ENCODE measurements at regions not wholly inside any gene's neighbourhood (a gene's known extent, or its start where the extent isn't known, plus 50 kb on each side); places are given as distances from the start of the nearest gene placed in this dataset.

GRCh38 chr9:1939466-1939865 is 75.7 kb upstream of the SMARCA2 start:
- no peak for DNase-seq

GRCh38 chr9:1939926-1940368 is 75.2 kb upstream of the SMARCA2 start:
- peak; percentile 6 to 35 for DNase-seq

- DNase-seq = no peak
These were observed 73.2 kb upstream of the SMARCA2 start for GRCh38 chr9:1941989-1942388.

- DNase-seq = no peak
These were observed 68.4 kb upstream of the SMARCA2 start for GRCh38 chr9:1946526-1947283.

- DNase-seq = no peak
These were observed 67.7 kb upstream of the SMARCA2 start for GRCh38 chr9:1947438-1947837.

GRCh38 chr9:1948541-1948940 is 66.6 kb upstream of the SMARCA2 start:
- no peak for DNase-seq

- no peak for DNase-seq
These were observed 63.7 kb upstream of the SMARCA2 start for GRCh38 chr9:1951446-1951845.

GRCh38 chr9:1952001-1952400 is 63.1 kb upstream of the SMARCA2 start:
- DNase-seq = no peak

- no peak for DNase-seq
These were observed 60.9 kb upstream of the SMARCA2 start for GRCh38 chr9:1954238-1954637.

- no peak for DNase-seq
These were observed 58.2 kb upstream of the SMARCA2 start for GRCh38 chr9:1956958-1957357.

- DNase-seq = no peak
These were observed 57.3 kb upstream of the SMARCA2 start for GRCh38 chr9:1957856-1958255.

- DNase-seq = no peak
These were observed 55.8 kb upstream of the SMARCA2 start for GRCh38 chr9:1959371-1959770.

- DNase-seq = no peak
These were observed 54.7 kb upstream of the SMARCA2 start for GRCh38 chr9:1960342-1961042.

GRCh38 chr9:1962122-1962521 is 53.0 kb upstream of the SMARCA2 start:
- no peak for DNase-seq

GRCh38 chr9:1962588-1963106 is 52.5 kb upstream of the SMARCA2 start:
- no peak for DNase-seq

GRCh38 chr9:1964093-1964492 is 51.1 kb upstream of the SMARCA2 start:
- no peak for DNase-seq

Measured in NCI-H187 (cell line).